ENCODE measurements at regions not wholly inside any gene's neighbourhood (a gene's known extent, or its start where the extent isn't known, plus 50 kb on each side); places are given as distances from the start of the nearest gene placed in this dataset.

DNA sequence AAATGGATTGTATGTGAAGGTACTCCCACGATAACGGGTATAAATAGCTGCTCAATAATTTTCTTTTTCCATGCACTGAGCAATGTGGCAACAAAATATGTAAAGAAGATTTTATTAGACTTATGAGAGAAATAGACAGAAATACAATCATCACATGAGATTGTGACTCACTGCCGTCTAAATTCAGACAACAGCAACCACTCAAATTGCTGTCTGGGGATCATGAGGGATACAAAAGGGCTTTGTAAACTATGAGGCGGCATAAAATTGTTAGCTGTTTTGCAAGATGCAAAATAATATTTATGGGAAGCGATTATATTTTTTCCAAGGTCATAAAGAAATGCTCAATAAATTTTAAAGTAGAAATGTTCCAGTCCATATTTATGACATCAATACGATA, 259.1 kb upstream of the AGAP1 start:
- TF ChIP-seq FOXM1 (IDR thresholded peaks at IDR 0.05; ENCODE audit: borderline replicate concordance), result no peak
- no peak for TF ChIP-seq ELF4 (IDR thresholded peaks at IDR 0.05)
- no peak for TF ChIP-seq BHLHE40 (IDR thresholded peaks at IDR 0.05; ENCODE audit: borderline replicate concordance)
- TF ChIP-seq SUZ12 (IDR thresholded peaks at IDR 0.05), result no peak
- TF ChIP-seq FOXA1 (IDR thresholded peaks at IDR 0.05), result no peak
- TF ChIP-seq NFRKB (IDR thresholded peaks at IDR 0.05), result no peak
- no peak for TF ChIP-seq SP1 (IDR thresholded peaks at IDR 0.05)
- no peak for TF ChIP-seq ZNF384 (IDR thresholded peaks at IDR 0.05)
- no peak for TF ChIP-seq FOXK2 (IDR thresholded peaks at IDR 0.05)

Measured in HEK293T (cell line).